ENCODE measurements at regions not wholly inside any gene's neighbourhood (a gene's known extent, or its start where the extent isn't known, plus 50 kb on each side); places are given as distances from the start of the nearest gene placed in this dataset.
"Not testable (repeated sequence)": the region's sequence is repeated elsewhere in the genome, so short reads cannot be mapped to it uniquely, and the experiment has no call there.

DNA sequence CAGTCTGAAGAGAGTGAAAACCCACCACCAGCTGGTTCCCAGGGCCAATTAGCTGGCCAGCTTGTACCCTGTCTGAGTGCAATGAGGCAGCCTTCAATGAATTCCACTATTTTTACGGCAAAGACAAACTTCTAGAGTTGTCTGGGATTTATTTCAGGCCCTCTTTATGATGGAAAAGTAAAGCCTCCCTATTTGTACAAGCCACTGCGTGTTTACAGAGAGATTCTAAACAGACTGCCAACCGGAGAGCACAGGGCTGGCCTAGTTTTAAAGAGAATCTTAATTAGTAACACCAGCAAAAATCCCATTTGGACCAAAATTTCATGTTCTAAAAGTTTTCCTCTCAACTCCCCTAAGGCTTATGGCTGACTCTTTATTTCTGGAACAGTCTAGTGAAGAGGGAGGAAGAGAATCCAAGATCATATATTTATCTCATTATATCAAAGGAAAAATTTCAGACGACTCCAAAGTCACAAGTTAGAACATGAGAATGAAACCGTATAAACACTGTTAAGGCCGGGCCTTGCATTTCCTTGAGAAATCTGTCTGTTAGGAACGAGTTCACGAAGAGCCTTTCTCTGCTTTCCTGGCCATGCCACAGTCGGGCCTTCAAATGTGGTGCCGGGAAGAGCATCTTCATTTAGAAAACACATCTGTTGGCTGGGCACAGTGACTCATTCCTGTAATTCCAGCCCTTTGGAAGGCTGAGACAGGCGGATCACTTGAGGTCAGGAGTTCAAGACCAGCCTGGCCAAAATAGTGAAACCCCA is 724.6 kb upstream of the NRP1 start:
- no peak for DNase-seq (ENCODE audit: low read depth in 3 of 3)

GRCh38 chr10:34055410-34055985 is 721.0 kb upstream of the NRP1 start:
- DNase-seq (ENCODE audit: low read depth in 3 of 3) = not testable (repeated sequence)

DNA sequence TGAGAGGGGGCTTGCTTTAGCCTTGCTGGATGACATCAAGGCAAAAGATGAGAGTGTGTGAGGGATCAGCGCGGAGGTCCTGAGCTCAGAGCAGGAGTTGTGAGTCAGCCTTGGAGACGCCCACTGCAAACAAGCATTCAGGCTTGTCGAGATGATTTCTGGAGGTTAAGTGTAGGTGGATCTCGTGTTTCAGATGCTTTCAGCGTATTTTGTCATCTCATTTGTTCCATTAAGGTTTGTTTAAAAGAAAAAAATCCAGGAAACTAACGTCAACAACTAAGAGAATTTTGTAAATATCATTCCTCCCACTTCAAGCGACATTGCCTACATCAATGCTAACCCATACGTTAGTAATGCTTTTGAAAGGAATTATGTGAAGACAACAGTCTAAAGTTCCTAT is 715.4 kb upstream of the NRP1 start:
- peak in 2 of 3 donors; percentile 8 to 12 for DNase-seq (ENCODE audit: low read depth in 3 of 3)

DNA sequence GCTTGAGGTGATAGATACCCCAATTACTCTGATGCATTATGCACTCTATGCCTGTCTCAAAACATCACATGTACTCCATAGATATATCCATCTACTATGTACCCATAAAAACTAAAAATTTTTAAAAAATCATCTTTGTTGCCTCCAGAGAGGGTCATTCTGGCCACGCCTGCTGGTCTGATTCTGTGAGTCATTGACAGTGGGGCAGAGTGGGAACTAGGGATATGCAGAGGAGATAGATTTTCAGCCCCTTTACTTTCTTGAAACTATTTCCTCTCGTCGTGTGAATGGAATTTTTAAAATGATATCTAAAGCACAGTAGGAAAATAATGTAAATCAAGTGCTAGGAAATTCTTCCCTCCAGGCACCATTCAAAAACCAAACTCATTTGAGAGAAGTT is 715.0 kb upstream of the NRP1 start:
- DNase-seq (ENCODE audit: low read depth in 3 of 3) = no peak

GRCh38 chr10:34047389-34047788 is 712.9 kb upstream of the NRP1 start:
- no peak for DNase-seq (ENCODE audit: low read depth in 3 of 3)

GRCh38 chr10:34046506-34047034 is 712.1 kb upstream of the NRP1 start:
- DNase-seq (ENCODE audit: low read depth in 3 of 3) = no peak

DNA sequence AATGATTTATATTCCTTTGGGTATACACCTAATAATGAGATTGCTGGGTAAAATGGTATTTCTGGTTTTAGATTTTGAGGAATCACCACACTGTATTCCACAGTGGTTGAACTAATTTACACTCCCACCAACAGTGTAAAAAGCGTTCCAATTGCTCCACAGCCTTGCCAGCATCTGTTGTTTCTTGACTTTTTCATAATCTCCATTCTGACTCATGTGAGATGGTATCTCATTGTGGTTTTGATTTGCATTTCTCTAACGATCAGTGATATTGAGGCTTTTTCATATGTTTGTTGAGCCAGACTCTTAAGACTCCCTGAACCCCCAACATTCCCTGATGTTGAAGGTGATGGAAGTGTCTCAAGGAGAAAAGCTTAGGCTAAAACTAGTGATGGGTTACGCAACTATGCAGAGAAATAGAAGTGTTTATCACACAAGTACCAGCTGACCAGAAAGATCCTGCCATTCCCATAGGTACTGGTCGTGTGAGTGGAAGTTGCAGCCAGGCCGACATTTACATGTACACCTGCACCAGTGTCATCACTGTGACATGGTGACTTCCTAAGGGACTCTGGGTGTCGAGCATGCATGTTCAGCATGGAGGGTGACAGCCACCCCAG is 711.2 kb upstream of the NRP1 start:
- DNase-seq (ENCODE audit: low read depth in 3 of 3) = no peak

GRCh38 chr10:34041871-34042270 is 707.4 kb upstream of the NRP1 start:
- DNase-seq (ENCODE audit: low read depth in 3 of 3) = no peak

GRCh38 chr10:34037499-34037898 is 703.0 kb upstream of the NRP1 start:
- no peak for DNase-seq (ENCODE audit: low read depth in 3 of 3)

GRCh38 chr10:34035241-34035790 is 700.8 kb upstream of the NRP1 start:
- not testable (repeated sequence) for DNase-seq (ENCODE audit: low read depth in 3 of 3)

DNA sequence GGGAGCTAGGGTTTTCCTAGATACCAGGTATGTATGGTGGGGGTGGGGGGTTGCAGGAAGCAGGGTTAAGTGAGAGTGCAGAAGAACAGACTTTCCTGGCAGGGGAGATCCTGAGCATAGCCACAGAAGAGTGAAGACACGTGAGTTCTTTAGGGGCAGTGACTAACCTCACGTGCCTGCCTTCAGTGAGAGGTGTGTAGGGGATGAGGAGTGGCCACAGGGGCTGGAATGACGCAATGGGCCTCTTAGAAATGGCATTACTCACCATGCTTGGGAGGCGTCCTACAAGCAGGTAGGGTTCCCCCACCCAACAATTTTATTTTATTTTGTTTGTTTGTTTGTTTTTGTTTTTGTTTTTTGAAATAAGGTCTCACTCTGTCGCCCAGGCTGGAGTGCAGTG is 698.6 kb upstream of the NRP1 start:
- no peak for DNase-seq (ENCODE audit: low read depth in 3 of 3)

DNA sequence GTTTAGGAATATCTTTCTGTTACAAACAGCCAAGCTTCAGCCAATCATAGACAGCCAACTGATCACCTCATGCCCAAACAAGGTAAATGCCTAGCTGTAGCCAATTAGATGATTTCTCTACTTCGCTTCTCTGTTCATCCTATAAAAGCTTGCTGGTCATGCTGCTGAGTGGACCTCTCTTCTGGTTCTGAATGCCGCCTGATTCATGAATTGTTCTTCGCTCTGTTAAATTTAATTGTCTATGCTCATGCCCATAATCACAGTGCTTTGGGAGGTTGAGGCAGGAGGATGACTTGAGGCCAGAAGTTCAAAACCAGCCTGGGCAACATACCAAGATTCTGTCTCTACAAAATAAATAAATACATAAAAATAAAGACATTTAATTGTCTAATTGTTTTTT is 698.1 kb upstream of the NRP1 start:
- no peak for DNase-seq (ENCODE audit: low read depth in 3 of 3)

DNA sequence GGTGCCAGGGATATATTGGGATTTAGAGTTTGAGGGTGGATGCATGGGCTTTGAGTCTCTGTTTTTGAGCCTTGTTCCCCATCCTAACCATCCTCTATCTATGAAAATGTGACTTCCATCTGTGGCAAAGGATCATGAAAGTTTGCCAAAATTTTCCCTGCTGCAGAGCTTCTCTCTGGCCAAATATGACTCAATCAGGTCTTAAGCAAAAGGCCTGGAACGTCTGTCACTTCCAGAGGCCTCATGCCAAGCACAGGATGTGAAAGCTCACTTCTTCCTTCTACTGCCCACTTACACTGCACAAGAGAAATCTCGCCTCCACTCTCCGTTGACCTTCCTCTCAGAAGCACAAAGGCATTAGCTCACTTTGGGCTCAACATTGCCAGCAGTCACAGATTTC is 696.9 kb upstream of the NRP1 start:
- DNase-seq (ENCODE audit: low read depth in 3 of 3) = no peak

DNA sequence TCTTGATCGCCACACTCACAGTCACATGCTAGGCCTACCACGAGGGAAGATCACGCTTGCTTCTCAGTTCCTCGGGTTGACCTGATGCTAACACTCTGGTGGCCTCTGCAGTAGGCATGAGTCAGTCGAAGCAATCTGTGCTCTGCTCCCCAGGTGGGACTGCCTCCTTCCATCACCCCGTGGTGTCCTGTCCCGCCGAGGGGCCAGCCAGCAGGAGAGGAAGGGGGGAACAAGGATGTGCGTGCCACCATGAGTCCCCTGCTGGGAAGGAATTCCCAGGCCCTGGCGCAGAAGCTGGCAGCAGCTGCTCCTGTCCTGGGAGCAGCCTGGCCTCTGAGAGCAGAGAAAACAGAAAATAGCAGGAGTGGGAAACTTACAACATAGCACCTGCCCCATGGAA is 695.0 kb upstream of the NRP1 start:
- no peak for DNase-seq (ENCODE audit: low read depth in 3 of 3)

DNA sequence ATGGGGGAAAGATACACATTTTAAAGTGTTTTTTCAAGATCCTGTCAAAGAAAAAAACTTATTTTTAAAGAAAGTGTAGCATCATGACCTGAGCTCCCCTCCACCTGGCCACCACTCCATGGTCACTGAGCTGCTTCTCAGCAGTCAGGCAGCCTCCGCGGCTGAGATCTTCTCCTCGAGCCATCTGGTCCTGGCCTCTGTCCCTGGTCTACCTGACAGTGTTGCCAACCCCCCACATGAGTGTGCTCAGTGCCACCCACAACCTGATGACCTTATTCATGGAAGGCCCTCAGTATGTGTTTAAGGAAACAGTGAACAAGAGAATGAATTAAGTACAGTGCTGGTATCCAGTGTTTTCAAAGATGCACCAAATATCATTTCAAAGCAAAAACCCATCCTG is 694.5 kb upstream of the NRP1 start:
- no peak for DNase-seq (ENCODE audit: low read depth in 3 of 3)

- no peak for DNase-seq (ENCODE audit: low read depth in 3 of 3)
Measured at GRCh38 chr10:34024693-34025425, 690.4 kb upstream of the NRP1 start.

- no peak for DNase-seq (ENCODE audit: low read depth in 3 of 3)
Measured at GRCh38 chr10:34024282-34024681, 689.8 kb upstream of the NRP1 start.

DNA sequence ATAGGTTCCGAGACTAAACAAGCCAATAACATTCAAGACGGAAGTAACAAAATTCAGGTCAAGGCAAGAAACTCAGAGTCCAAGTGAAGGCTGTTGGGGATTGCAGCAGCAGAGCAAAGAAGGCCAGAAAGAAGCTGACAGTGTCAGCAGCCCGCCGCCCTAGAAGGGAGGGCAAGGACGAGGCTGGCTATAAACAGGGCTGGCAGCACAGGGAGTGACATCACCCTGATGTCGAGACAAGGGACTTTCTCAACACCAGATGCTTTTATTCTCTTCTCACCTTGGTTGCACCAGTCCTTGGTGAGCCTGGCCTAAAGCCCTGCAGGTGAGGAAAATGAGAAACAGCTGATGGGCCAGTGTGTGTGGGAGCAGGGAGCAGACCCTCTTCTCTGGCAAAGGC is 687.7 kb upstream of the NRP1 start:
- no peak for DNase-seq (ENCODE audit: low read depth in 3 of 3)

DNA sequence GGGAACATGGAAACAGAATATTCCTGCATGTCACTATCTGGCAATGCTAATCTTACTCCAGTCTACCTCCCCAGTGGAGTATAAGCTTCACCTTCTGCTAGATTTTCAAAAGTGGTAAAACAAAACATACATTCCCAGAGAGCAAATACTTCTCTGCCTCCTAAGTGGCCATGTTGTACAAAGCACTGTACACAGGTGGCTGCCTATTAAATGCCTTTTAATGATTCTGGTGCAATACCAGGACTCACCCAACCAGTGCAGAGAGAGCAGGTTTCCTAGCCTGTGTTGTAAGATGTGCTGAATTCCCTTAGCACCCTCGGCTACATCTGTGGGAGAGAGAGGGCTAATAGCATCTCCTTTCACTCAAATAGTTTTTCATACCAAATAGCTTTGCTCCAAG is 684.3 kb upstream of the NRP1 start:
- no peak for DNase-seq (ENCODE audit: low read depth in 3 of 3)

GRCh38 chr10:34018129-34018528 is 683.7 kb upstream of the NRP1 start:
- no peak for DNase-seq (ENCODE audit: low read depth in 3 of 3)

GRCh38 chr10:34017281-34017680 is 682.8 kb upstream of the NRP1 start:
- no peak for DNase-seq (ENCODE audit: low read depth in 3 of 3)

DNA sequence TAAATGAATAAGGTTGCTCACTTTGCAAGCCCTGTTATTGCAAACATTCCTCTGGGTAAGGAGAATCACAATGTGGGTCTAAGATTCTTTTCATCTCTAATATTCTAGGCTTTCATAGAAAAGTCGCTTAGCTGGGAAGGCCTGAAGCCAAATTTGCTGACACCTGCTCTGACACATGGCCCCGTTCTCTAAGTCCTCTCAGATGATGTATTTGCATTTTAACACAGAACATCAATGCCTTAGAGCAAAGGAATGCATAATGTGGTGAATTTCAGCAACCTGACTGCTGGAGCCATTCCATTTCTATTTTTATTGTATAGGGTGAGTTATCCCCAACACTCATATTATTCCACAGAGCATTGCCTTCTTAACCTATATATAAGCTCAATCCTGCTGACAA is 682.1 kb upstream of the NRP1 start:
- no peak for DNase-seq (ENCODE audit: low read depth in 3 of 3)

Measured in stimulated activated CD4-positive, alpha-beta T cell treated with anti-CD3 and anti-CD28 coated beads, TNF-alpha, amount 100 ng/mL, for 48 hours (primary cell).